ENCODE measurements at regions not wholly inside any gene's neighbourhood (a gene's known extent, or its start where the extent isn't known, plus 50 kb on each side); places are given as distances from the start of the nearest gene placed in this dataset.

GRCh38 chr17:45730192-45730591 lies 53.9 kb upstream of the CRHR1 start:
- POLR2A ChIA-PET, result no interaction called here
- no TSS peak for BruUV-seq (replicated peaks)
- Histone ChIP-seq H3K4me1 (ENCODE audit: insufficient read depth, low read length) (no peaks in the 10 kb centered on the region), H3K9ac (ENCODE audit: insufficient read depth, low read depth, low read length) (no peak overlapping the region), H4K20me1 (ENCODE audit: insufficient read depth, low read length) (no peaks in the 10 kb centered on the region), H3K9me3 (ENCODE audit: low read length) (peaks cover 26% of the 10 kb centered on the region), H3K4me3 (replicated peaks in 1 of 3; ENCODE audit: insufficient read depth in 1 of 3, low read depth in 2 of 3, low read length in 3 of 3) (no peak overlapping the region), H2AFZ (ENCODE audit: low read length) (no peak overlapping the region), H3K79me2 (ENCODE audit: insufficient read depth, low read length) (no peaks in the 10 kb centered on the region), H3K27me3 (ENCODE audit: control insufficient read depth in 1 of 2, insufficient read depth in 2 of 2, low read length in 2 of 2) (peaks cover 7 to 25% of the 10 kb centered on the region in 2 experiments; a peak in 4 of 5 replicates), H3K27ac (ENCODE audit: extremely low read length, insufficient read depth, low read length) (no peak overlapping the region), H3K36me3 (replicated peaks in 1 of 2; ENCODE audit: control insufficient read depth in 1 of 2, insufficient read depth in 2 of 2, low read length in 2 of 2) (no peaks in the 10 kb centered on the region), H3K4me2 (ENCODE audit: low read depth, low read length) (no peak overlapping the region)
- DNase-seq (ENCODE audit: low spot score), result no peak
- no peak for ATAC-seq
- intact Hi-C loops (cut with micrococcal nuclease; ENCODE audit: unreplicated experiment) (no loop called here), in situ Hi-C loops (cut with HindIII; ENCODE audit: extremely low pct_ligation_motif_present, low pct_unique_long_range_greater_than_20kb) (no loop called here)
- WGBS (ENCODE audit: low lambda C conversion rate), result 38% methylated on average over 2 of the region's 2 CpGs
- TF ChIP-seq NONO (IDR thresholded peaks at IDR 0.05) (0 out of 2 replicates have a peak, but pooled peaks have one; percentile 32), NONO (CRISPR knock-in tag; conservative IDR thresholded peaks at IDR 0.05) (no peak), ZNF12 (CRISPR knock-in tag; IDR thresholded peaks at IDR 0.05) (peak; percentile 86), NFYB (CRISPR knock-in tag; IDR thresholded peaks at IDR 0.05) (no peak)
- FAIRE-seq, result no peak
- CTCF ChIA-PET (ENCODE audit: low intra/inter-chr PET ratio, low total read pairs), result no interaction called here

- Histone ChIP-seq H3K27me3 (ENCODE audit: control insufficient read depth in 1 of 2, insufficient read depth in 2 of 2, low read length in 2 of 2) (peaks cover 5 to 14% of the 10 kb centered on the region in 2 experiments; a peak in 4 of 5 replicates), H3K4me3 (replicated peaks in 1 of 3; ENCODE audit: insufficient read depth in 1 of 3, low read depth in 2 of 3, low read length in 3 of 3) (no peak overlapping the region), H4K20me1 (ENCODE audit: insufficient read depth, low read length) (no peaks in the 10 kb centered on the region), H3K27ac (ENCODE audit: extremely low read length, insufficient read depth, low read length) (no peak overlapping the region), H3K79me2 (ENCODE audit: insufficient read depth, low read length) (no peaks in the 10 kb centered on the region), H2AFZ (ENCODE audit: low read length) (no peak overlapping the region), H3K9ac (ENCODE audit: insufficient read depth, low read depth, low read length) (no peak overlapping the region), H3K4me2 (ENCODE audit: low read depth, low read length) (no peak overlapping the region), H3K4me1 (ENCODE audit: insufficient read depth, low read length) (no peaks in the 10 kb centered on the region), H3K9me3 (ENCODE audit: low read length) (peaks cover 26% of the 10 kb centered on the region), H3K36me3 (replicated peaks in 1 of 2; ENCODE audit: control insufficient read depth in 1 of 2, insufficient read depth in 2 of 2, low read length in 2 of 2) (no peaks in the 10 kb centered on the region)
- POLR2A ChIA-PET, result no interaction called here
- BruUV-seq (replicated peaks), result no TSS peak
- TF ChIP-seq SIX4 (CRISPR knock-in tag; IDR thresholded peaks at IDR 0.05) (no peak), MIER3 (CRISPR knock-in tag; IDR thresholded peaks at IDR 0.05; ENCODE audit: borderline replicate concordance) (no peak), TAF15 (IDR thresholded peaks at IDR 0.05; ENCODE audit: low read depth, low read length, poor library complexity, severe bottlenecking) (no peak), PRPF4 (IDR thresholded peaks at IDR 0.05; ENCODE audit: low read depth, low read length, poor library complexity, severe bottlenecking) (no peak), ATF6 (CRISPR knock-in tag; conservative IDR thresholded peaks at IDR 0.05) (no peak), TGIF2 (CRISPR knock-in tag; IDR thresholded peaks at IDR 0.05) (no peak), REL (CRISPR knock-in tag; conservative IDR thresholded peaks at IDR 0.05) (no peak), HMG20B (CRISPR knock-in tag; conservative IDR thresholded peaks at IDR 0.05) (no peak), HES4 (CRISPR knock-in tag; IDR thresholded peaks at IDR 0.05; ENCODE audit: borderline replicate concordance) (no peak), SATB2 (CRISPR knock-in tag; IDR thresholded peaks at IDR 0.05) (no peak), BCLAF1 (IDR thresholded peaks at IDR 0.05) (no peak)
- 59% methylated on average over 1 of the region's 1 CpG for WGBS (ENCODE audit: low lambda C conversion rate)
- in situ Hi-C loops (cut with HindIII; ENCODE audit: extremely low pct_ligation_motif_present, low pct_unique_long_range_greater_than_20kb) (no loop called here), intact Hi-C loops (cut with micrococcal nuclease; ENCODE audit: unreplicated experiment) (no loop called here)
- no peak for ATAC-seq
- DNase-seq (ENCODE audit: low spot score), result no peak
- FAIRE-seq, result no peak
- CTCF ChIA-PET (ENCODE audit: low intra/inter-chr PET ratio, low total read pairs), result no interaction called here
Measured at GRCh38 chr17:45731459-45731858, 52.7 kb upstream of the CRHR1 start.
